ENCODE measurements at regions not wholly inside any gene's neighbourhood (a gene's known extent, or its start where the extent isn't known, plus 50 kb on each side); places are given as distances from the start of the nearest gene placed in this dataset.

DNA sequence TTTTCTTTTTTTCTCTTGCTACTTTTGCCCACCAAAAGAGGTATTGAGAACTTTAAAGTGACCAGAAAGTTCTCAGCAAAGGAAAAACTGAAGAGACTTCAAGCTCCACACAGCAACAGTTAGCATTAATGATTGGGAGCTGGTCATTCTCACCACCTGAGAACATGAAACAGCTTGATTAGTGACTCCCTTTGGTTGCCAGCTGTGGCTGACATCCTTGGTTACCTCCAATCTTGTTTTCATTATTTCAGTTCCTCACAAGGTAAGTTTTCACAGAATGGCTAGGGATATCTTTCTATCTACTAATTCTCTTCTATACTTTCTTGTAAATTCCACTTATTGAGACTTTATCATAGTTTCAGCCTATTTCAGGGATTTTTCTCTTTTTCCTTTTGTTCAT lies 427.9 kb downstream of the QKI start:
- Mint-ChIP-seq H3K27me3 (peaks cover 2% of the 10 kb centered on the region), H3K4me1 (no peaks in the 10 kb centered on the region), H3K4me3 (no peak overlapping the region), H3K27ac (no peak overlapping the region), H3K36me3 (ENCODE audit: low read depth) (no peaks in the 10 kb centered on the region)
- H3K9me3 ChIP-seq (ENCODE audit: control insufficient read depth, low read length, poor library complexity, severe bottlenecking), result no peaks in the 10 kb centered on the region
- ATAC-seq, result no peak
- no peak for DNase-seq

DNA sequence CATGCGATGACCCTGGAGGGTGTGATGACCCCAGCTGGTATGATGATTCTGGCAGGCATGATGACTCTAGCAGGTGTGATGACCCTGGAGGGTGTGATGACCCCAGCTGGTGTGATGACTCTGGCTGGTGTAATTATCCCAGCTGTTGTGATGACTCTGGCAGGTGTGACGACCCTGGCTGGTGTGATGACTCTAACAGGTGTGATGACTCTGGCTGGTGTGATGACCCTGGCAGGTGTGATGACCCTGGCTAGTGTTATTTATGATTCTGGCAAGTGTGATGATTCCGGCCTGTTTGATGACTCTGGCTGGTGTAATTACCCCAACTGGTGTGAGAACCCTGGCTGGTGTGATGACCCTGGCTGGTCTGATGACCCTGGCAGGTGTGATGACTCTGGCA lies 427.2 kb downstream of the QKI start:
- no peak for ATAC-seq
- Mint-ChIP-seq H3K27ac (no peak overlapping the region), H3K36me3 (ENCODE audit: low read depth) (no peaks in the 10 kb centered on the region), H3K4me1 (no peaks in the 10 kb centered on the region), H3K4me3 (no peak overlapping the region), H3K27me3 (peaks cover 8% of the 10 kb centered on the region)
- no peak for DNase-seq
- no peaks in the 10 kb centered on the region for H3K9me3 ChIP-seq (ENCODE audit: control insufficient read depth, low read length, poor library complexity, severe bottlenecking)

DNA sequence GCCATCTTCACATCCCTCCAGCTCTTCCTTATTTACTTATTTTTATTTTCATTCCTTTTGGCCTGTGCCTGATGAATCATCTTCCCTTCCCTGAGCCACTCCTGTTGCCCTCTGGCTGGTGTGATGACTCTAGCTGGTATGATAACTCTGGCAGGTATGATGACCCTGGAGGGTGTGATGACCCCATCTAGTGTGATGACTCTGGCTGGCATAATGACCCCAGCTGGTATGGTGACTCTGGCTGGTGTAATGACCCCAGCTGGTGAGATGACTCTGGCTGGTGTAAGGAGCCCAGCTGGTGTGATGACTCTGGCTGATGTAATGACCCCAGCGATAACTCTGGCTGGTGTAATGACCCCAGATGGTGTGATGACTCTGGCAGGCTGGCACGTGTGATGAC lies 426.8 kb downstream of the QKI start:
- Mint-ChIP-seq H3K4me1 (no peaks in the 10 kb centered on the region), H3K36me3 (ENCODE audit: low read depth) (no peaks in the 10 kb centered on the region), H3K27ac (no peak overlapping the region), H3K27me3 (peaks cover 12% of the 10 kb centered on the region), H3K4me3 (no peak overlapping the region)
- DNase-seq, result no peak
- no peak for ATAC-seq
- no peaks in the 10 kb centered on the region for H3K9me3 ChIP-seq (ENCODE audit: control insufficient read depth, low read length, poor library complexity, severe bottlenecking)

DNA sequence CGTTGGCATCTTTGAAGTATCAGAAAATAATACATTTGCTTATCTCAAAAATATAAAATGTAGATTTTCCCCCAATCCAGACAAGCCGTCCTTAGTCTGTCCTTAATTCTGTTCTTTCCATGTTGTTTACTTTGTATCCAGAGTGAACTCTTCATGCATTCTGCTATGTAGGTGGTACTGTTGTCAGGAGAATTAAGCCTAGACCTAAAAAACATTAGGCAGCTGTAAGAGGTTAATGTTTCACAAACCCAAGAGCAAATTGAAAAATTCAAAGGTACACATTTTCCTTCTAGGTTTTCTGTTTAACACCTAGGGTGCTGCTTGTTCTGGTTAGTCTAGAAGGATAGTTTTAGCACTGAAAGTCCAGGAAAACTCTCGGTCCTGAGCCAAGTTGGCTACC lies 426.4 kb downstream of the QKI start:
- H3K27ac Mint-ChIP-seq, result no peak overlapping the region
- no peak for ATAC-seq
- H3K36me3 Mint-ChIP-seq (ENCODE audit: low read depth), result no peaks in the 10 kb centered on the region
- no peak for DNase-seq
- no peaks in the 10 kb centered on the region for H3K4me1 Mint-ChIP-seq
- peaks cover 16% of the 10 kb centered on the region for H3K27me3 Mint-ChIP-seq
- no peaks in the 10 kb centered on the region for H3K9me3 ChIP-seq (ENCODE audit: control insufficient read depth, low read length, poor library complexity, severe bottlenecking)
- H3K4me3 Mint-ChIP-seq, result no peak overlapping the region

DNA sequence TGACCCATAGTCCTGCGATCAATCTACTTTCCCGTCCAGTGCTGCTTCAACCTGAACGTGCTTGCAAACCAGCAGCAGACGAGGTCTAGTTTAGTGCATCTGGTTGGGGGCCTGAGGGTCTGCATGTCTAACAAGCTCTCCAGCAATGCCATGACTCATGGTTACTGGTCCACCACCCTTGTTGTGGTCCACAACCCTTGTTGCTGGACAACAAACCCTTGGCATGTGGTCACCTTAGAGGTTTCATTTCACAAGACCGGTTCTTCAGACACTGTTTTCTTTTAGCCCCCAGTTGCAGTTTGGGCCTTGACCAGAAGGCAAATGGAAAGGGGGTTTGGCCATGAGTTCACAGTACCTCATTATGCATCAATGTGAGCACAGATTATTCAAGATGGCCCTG lies 424.8 kb downstream of the QKI start:
- no peaks in the 10 kb centered on the region for H3K9me3 ChIP-seq (ENCODE audit: control insufficient read depth, low read length, poor library complexity, severe bottlenecking)
- DNase-seq (no peak), ATAC-seq (no peak)
- Mint-ChIP-seq H3K27me3 (peaks cover 16% of the 10 kb centered on the region), H3K36me3 (ENCODE audit: low read depth) (no peaks in the 10 kb centered on the region), H3K27ac (no peak overlapping the region), H3K4me1 (no peaks in the 10 kb centered on the region), H3K4me3 (no peak overlapping the region)

DNA sequence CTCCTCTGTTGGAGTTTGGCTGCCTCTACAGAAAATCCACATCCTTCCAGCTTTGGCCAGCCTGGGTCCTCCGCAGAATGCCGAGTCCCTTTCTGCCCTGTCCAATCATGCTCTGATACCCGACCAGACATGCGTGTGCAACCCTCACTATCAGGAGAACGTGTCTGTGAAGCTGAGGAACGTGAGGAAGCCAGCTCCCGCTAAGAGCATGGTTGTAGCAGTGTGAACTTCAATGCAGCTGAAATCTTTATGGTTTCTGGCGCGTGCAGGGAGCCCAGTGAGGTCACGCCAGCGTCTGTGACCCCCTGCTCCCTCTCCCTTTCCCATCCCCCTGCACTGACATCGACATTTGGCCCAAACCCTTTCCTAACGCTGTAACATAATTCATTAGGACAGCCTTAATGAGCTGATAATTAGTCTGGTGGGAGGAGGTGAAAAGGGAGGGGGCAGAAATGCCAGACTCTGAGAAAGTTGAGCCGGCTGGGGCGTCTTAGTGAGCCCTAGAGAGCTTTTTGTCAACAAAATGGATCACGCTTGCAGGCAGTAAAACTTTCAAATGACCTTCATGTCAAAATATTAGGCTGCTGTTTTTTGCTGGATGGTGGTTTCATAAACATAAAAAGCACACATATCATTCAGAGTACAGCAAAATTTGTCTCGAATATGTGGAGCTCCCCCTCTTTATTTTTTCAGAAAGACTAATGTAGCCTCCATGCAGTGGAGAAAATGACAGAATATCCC lies 423.3 kb downstream of the QKI start:
- H3K27me3 Mint-ChIP-seq, result peaks cover 16% of the 10 kb centered on the region
- H3K4me3 Mint-ChIP-seq, result no peak overlapping the region
- H3K9me3 ChIP-seq (ENCODE audit: control insufficient read depth, low read length, poor library complexity, severe bottlenecking), result no peaks in the 10 kb centered on the region
- no peak for ATAC-seq
- DNase-seq, result no peak
- no peaks in the 10 kb centered on the region for H3K4me1 Mint-ChIP-seq
- no peaks in the 10 kb centered on the region for H3K36me3 Mint-ChIP-seq (ENCODE audit: low read depth)
- H3K27ac Mint-ChIP-seq, result no peak overlapping the region

DNA sequence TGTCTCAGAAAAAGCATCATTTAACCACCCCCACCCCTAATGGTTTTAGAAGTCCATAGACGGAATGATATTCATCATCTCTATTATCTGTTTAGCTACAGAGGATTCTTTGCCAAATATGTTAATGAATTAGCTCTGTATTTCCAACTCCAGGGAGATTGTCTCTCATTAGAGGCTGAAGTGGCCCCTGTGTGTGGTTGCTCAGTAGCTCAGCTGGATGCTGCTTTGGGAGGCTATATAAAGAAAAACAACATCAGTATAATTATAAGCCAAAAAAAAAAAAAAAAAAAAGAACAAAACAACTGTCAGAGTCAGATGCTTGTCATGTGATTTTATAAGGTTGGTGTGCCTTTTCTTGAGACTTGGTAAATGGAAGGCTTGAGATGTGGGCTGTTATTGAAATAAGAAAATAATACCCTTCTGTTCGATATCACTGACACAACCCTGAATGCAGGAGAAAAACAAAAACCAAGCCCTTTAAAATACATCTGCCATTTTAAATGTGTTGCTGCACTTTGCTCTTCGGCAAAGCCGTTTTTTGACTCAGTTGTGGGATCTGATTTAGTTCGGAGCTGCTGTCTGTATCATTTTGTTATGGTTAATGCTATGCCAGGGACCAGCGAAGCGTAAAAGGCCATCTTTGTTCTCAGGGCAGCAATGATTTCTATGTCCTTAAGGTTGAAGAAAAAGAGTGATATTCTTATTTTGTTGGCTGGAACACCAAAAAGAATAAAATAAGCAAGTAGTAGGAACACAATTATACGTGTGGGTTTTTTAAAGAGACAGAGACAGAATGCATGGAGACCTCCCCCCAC lies 422.6 kb downstream of the QKI start:
- H3K27ac Mint-ChIP-seq, result no peak overlapping the region
- no peaks in the 10 kb centered on the region for H3K4me1 Mint-ChIP-seq
- DNase-seq, result no peak
- no peaks in the 10 kb centered on the region for H3K36me3 Mint-ChIP-seq (ENCODE audit: low read depth)
- no peak for ATAC-seq
- no peak overlapping the region for H3K4me3 Mint-ChIP-seq
- H3K9me3 ChIP-seq (ENCODE audit: control insufficient read depth, low read length, poor library complexity, severe bottlenecking), result no peaks in the 10 kb centered on the region
- H3K27me3 Mint-ChIP-seq, result peaks cover 16% of the 10 kb centered on the region

DNA sequence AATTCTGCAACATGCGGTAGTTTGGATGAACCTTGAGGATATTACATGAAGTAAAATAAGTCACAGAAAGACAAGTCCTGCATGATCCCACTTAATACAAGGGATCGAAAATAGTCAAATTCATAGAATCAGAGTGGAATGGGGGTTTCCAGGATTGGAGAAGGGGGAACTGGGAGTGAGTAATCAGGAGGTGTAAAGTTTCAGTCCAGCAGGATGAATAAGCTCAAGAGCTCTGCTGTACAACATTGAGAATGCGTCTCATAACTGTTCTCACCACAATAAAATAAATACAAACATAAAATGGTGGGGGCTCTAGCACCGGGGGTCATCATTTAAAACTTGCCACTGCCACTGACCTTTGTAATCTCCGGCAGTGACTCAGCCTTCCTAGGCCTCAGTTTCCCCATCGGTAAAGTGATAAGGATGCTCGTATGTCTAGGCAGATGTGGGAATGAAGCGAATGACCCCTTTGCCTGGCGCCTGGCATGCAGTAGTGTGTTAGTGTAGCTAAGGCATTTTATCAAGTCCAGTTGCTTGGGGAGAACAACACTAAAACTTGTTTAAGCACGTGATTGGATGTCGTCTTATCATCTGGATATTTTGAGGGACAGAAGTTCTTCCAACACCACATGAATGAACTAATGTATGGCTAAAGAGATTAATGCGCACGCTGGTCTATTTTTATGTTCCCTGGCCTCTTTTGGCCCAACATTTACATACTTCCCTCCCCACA lies 421.1 kb downstream of the QKI start:
- Mint-ChIP-seq H3K4me1 (no peaks in the 10 kb centered on the region), H3K4me3 (no peak overlapping the region), H3K36me3 (ENCODE audit: low read depth) (no peaks in the 10 kb centered on the region), H3K27ac (no peak overlapping the region), H3K27me3 (peaks cover 16% of the 10 kb centered on the region)
- H3K9me3 ChIP-seq (ENCODE audit: control insufficient read depth, low read length, poor library complexity, severe bottlenecking), result no peaks in the 10 kb centered on the region
- ATAC-seq (no peak), DNase-seq (no peak)

DNA sequence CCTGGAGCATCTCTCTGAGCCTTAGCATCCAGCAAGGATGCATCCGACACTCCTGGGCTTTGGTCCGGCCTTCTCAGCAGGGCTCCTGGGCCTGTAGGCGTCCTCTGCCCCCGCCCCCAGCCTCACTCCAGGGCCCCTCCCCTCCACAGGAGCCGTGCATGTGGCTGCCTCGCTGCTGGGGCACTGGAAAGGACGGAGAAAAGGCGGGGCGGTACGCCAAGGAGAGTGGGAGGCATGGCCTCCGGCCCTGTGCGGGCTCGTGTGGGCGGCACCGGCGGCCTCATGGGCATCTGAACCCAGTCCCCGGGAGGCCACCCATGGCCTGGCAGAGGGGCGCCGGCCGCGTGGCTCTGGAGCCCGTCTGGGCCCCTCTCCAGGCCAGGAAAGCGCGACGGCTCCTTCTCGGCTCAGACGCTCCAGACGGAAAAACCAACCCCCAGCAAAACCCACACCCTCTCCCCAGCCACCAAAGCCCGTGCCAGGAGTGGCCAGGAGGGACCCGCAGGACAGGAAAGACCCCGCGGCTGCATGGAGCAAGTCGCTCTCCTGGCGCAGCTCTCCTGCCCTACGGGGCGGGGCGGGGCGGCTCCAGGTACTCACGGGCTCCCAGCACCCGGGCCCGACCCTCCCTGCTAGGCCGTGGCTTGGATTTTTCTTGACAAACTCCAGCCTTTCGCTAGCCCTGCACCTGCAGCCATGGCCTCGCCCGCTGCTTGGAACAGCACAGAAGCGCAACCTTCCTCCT lies 419.9 kb downstream of the QKI start:
- Mint-ChIP-seq H3K36me3 (ENCODE audit: low read depth) (no peaks in the 10 kb centered on the region), H3K27ac (no peak overlapping the region), H3K27me3 (peaks cover 22% of the 10 kb centered on the region), H3K4me1 (no peaks in the 10 kb centered on the region), H3K4me3 (no peak overlapping the region)
- ATAC-seq (no peak), DNase-seq (no peak)
- H3K9me3 ChIP-seq (ENCODE audit: control insufficient read depth, low read length, poor library complexity, severe bottlenecking), result no peaks in the 10 kb centered on the region

DNA sequence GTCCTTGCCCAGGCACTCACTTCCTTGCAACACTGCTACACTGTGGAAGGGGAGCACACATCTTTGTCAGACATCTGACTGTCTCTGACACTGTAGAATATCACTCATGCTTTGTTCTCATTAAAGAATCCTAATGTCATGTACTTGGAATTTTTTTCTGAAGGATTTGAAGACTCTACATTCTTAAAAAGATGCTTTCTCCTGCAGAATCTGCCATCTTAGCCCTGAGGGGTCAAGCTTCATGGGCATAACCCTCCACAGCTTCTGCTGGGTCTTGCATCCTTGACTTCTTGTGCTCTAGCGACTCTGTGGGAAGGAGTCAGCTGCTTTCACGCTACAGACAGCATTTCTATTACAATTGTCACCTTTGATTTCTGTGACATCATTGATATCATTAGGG lies 417.2 kb downstream of the QKI start:
- H3K9me3 ChIP-seq (ENCODE audit: control insufficient read depth, low read length, poor library complexity, severe bottlenecking), result no peaks in the 10 kb centered on the region
- ATAC-seq (no peak), DNase-seq (no peak)
- Mint-ChIP-seq H3K27ac (no peak overlapping the region), H3K4me1 (no peaks in the 10 kb centered on the region), H3K27me3 (peaks cover 36% of the 10 kb centered on the region), H3K4me3 (no peak overlapping the region), H3K36me3 (ENCODE audit: low read depth) (no peaks in the 10 kb centered on the region)

DNA sequence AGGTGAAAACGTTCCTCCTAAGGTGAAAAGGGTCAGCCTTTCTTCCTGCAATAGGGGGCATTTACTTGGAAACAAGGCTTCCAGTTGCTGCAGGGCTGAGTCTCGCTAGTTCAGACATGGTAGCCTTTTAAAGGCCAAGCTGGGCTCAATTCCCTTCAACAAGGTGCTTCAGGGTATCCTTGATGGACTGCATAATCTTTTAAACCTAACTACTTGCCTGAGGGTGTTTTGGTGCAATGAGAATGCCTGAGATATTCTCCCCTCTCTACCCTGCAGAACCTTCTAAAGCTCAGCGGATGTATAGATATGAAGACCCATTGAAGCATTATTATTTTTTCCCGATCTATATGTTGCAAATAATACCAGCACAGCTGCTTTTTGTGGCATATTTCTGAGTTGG lies 416.1 kb downstream of the QKI start:
- H3K27ac Mint-ChIP-seq, result no peak overlapping the region
- ATAC-seq, result no peak
- peaks cover 34% of the 10 kb centered on the region for H3K27me3 Mint-ChIP-seq

DNA sequence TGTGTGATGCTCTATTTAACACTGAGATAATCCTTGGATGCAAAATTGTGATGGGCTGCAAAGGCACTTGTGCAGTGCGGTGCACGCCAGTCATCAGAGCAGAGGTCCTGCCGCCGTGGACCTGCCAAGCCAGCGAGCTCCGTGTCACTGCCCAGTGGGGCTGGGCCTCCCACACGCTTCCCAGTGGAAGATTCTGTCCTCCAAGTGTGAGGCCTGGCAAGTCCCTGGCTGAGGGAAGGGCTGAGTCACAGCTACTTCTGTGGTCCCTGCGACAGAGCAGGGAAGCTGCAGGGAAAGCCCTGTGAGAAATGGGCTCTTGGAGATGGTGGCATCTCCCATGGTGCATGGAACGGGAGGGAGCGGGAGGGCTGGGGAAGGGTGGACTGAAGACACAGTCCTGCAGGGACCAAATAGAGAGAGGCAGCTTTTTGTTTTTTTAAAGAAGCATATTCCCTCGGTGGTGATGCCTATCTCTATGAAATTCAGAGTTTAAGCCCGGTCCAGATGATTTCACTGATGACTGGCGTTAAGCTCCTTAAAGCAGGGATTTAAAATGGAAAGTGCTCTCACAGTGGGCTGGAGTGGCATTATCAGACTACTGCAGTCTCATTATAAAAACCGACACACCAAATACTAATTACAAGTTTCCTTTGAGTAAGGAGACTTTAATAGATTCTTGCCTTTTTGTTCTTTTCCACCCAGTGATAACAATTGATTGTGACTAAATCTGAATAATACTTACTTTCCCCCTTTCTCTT lies 413.7 kb downstream of the QKI start:
- Mint-ChIP-seq H3K27me3 (peaks cover 34% of the 10 kb centered on the region), H3K36me3 (ENCODE audit: low read depth) (no peaks in the 10 kb centered on the region), H3K4me1 (no peaks in the 10 kb centered on the region), H3K27ac (no peak overlapping the region), H3K4me3 (no peak overlapping the region)
- ATAC-seq (no peak), DNase-seq (no peak)
- no peaks in the 10 kb centered on the region for H3K9me3 ChIP-seq (ENCODE audit: control insufficient read depth, low read length, poor library complexity, severe bottlenecking)

More for the DNA sequence above, 416.1 kb downstream of the QKI start:
- no peak for DNase-seq
- no peaks in the 10 kb centered on the region for H3K36me3 Mint-ChIP-seq (ENCODE audit: low read depth)
- no peaks in the 10 kb centered on the region for H3K9me3 ChIP-seq (ENCODE audit: control insufficient read depth, low read length, poor library complexity, severe bottlenecking)
- H3K4me3 Mint-ChIP-seq, result no peak overlapping the region
- no peaks in the 10 kb centered on the region for H3K4me1 Mint-ChIP-seq
